ENCODE measurements at regions not wholly inside any gene's neighbourhood (a gene's known extent, or its start where the extent isn't known, plus 50 kb on each side); places are given as distances from the start of the nearest gene placed in this dataset.

DNA sequence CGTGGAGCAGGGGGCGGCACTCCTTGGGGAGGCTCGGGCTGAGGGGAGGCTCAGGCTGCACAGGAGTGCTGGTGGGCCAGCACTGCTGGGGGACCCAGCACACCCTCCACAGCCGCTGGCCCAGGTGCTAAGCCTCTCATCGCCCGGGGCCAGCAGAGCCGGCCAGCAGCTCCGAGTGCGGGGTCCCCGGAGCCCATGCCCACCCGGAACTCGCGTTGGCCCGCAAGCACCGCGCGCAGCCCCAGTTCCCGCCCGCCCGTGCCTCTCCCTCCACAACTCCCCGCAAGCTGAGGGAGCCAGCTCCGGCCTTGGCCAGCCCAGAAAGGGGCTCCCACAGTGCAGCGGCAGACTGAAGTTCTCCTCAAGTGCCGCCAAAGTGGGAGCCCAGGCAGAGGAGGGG lies 2266.8 kb downstream of the LRRC4C start:
- TF ChIP-seq, protein P1, sequence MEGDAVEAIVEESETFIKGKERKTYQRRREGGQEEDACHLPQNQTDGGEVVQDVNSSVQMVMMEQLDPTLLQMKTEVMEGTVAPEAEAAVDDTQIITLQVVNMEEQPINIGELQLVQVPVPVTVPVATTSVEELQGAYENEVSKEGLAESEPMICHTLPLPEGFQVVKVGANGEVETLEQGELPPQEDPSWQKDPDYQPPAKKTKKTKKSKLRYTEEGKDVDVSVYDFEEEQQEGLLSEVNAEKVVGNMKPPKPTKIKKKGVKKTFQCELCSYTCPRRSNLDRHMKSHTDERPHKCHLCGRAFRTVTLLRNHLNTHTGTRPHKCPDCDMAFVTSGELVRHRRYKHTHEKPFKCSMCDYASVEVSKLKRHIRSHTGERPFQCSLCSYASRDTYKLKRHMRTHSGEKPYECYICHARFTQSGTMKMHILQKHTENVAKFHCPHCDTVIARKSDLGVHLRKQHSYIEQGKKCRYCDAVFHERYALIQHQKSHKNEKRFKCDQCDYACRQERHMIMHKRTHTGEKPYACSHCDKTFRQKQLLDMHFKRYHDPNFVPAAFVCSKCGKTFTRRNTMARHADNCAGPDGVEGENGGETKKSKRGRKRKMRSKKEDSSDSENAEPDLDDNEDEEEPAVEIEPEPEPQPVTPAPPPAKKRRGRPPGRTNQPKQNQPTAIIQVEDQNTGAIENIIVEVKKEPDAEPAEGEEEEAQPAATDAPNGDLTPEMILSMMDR (IDR thresholded peaks at IDR 0.05; ENCODE audit: low read depth, low read length), result no peak

DNA sequence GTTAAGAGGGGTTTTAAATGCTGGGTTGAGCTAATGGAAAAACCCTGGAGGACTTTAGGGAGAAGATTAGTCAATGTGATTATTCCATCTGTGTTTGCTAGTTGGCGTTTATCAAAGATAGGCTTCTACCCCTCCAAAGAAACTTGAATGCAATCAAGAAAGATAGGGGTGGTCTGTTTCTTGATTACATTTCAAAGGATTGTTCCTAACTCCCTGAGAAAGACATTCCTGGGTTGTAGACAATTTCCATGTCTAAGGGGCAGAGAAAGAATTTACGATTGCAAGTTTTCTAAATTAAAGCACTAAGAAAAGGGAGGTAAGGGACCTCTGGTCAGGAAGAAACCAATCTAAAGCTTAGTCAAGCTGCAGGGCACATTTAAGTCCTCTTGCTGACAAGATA lies 2268.7 kb downstream of the LRRC4C start:
- TF ChIP-seq, protein P1 (IDR thresholded peaks at IDR 0.05; ENCODE audit: low read depth, low read length), result no peak
- no peak overlapping the region for H3K4me3 ChIP-seq (ENCODE audit: low read depth, low read length)

More for the DNA sequence above, 2266.8 kb downstream of the LRRC4C start:
- H3K4me3 ChIP-seq (ENCODE audit: low read depth, low read length), result no peak overlapping the region

DNA sequence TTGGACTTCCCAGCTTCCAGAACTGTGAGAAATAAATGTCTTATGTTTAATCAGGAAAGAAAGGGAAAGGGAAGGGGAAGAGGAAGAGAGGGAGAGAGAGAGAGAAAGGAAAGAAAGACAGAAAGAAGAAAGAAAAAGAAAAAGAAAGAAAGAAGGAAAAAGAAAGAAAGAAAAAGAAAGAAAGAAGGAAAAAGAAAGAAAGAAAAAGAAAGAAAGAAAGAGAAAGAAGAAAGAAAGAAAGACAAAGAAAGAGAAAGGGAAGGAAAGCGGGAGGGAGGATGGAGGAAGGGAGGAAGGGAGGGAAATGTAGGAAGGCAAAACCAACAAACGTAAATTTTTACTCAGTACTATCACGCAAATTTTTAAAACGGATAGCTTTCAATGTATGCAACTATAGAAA lies 2281.8 kb downstream of the LRRC4C start:
- TF ChIP-seq, protein P1 (IDR thresholded peaks at IDR 0.05; ENCODE audit: low read depth, low read length), result no peak
- H3K4me3 ChIP-seq (ENCODE audit: low read depth, low read length), result no peak overlapping the region

DNA sequence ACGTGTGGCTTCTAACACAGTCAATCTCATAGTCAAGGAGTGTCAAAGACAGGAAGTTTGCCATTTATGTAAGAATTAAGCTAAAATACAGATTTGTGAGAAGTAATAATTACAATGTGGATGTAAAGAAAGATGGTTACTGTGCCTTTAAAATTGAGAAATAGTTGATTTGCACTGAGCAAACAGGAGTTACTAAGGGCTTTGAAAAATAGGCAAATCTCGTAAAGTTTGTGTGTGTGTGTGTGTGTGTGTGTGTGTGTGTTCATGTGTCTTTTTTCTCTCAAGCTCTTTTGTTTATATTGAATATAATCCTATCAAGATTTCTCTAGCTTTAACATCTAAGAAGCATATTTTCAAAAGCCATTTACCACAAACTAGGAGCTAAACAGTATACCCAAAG lies 2284.5 kb downstream of the LRRC4C start:
- H3K4me3 ChIP-seq (ENCODE audit: low read depth, low read length), result no peak overlapping the region
- TF ChIP-seq, protein P1 (IDR thresholded peaks at IDR 0.05; ENCODE audit: low read depth, low read length), result no peak

DNA sequence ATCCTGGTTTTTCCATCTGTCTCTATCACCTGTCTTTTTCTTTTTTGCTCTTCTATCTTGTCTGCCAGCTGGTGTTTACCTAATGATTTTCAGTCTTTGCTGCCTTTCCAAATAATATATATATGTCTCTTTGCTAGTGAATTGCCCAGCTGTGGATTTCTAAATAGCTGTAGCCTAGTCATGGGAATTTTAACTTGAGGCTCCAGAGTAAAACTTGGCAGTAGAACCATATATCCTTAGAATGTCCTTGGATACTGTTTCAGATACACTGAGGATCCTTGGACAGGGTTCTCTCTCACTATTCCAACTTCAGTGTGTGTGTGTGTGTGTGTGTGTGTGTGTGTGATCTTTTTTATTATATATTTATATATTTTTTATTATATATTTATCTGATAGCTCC lies 2285.3 kb downstream of the LRRC4C start:
- TF ChIP-seq, protein P1 (IDR thresholded peaks at IDR 0.05; ENCODE audit: low read depth, low read length), result no peak
- H3K4me3 ChIP-seq (ENCODE audit: low read depth, low read length), result no peak overlapping the region

DNA sequence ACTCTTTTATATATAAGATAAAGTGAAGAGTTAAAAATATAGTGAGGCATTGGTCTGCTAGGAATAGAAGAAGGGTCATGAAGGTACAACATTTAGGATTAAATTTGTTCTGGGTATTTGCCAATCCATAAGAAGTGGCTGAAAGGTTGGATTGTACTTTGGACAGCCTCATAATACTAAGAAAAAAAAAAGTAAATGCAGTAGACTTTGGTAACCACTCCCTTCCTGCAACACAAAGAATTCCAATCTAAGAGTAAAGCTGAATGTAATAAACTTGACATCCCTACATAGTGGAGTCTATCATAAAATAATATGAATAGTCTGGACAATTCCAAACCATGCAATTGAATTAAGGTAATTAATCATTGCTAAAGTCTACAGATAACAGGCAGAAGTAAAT lies 2294.4 kb downstream of the LRRC4C start:
- TF ChIP-seq, protein P1 (IDR thresholded peaks at IDR 0.05; ENCODE audit: low read depth, low read length), result no peak
- no peak overlapping the region for H3K4me3 ChIP-seq (ENCODE audit: low read depth, low read length)

DNA sequence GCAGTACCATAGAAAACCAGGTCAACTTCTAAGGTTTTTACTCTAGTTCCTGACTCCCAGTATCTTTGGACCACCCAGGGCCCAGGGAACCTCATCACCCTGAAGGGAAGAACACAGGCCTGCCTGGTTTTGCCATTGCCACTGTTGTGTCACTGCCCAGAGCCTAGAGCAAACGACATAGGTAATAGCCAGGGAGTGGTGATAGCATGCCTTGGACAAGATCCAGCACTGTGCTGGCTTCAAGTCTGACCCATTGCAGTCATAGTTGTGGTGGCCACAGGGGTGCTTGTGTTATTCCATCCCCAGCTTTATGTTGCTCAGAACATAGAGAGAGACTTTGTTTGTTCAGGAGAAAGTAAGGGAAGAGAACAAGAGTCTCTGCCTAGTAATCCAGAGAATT lies 2310.2 kb downstream of the LRRC4C start:
- no peak overlapping the region for H3K4me3 ChIP-seq (ENCODE audit: low read depth, low read length)
- TF ChIP-seq, protein P1 (IDR thresholded peaks at IDR 0.05; ENCODE audit: low read depth, low read length), result no peak

All from WI38 (cell line).